BLaER1 (cell line): ENCODE measurements at regions not wholly inside any gene's neighbourhood (a gene's known extent, or its start where the extent isn't known, plus 50 kb on each side); places are given as distances from the start of the nearest gene placed in this dataset.

Source experiments
- H3K27ac ChIP-seq: shearing (Covaris generic); formaldehyde crosslinking; 2 replicates; pipeline ENCODE4 v1.8.1; 2022
- H3K27me3 ChIP-seq: shearing (Covaris generic); formaldehyde crosslinking; 2 replicates; pipeline ENCODE4 v1.8.1; 2022
- H3K36me3 ChIP-seq: shearing (Covaris generic); formaldehyde crosslinking; 2 replicates; pipeline ENCODE4 v1.8.1; 2022
- H3K4me1 ChIP-seq: shearing (Covaris generic); formaldehyde crosslinking; 2 replicates; pipeline ENCODE4 v1.8.1; 2022
- H3K4me2 ChIP-seq: shearing (Covaris generic); formaldehyde crosslinking; 2 replicates; pipeline ENCODE4 v1.8.1; 2022
- H3K4me3 ChIP-seq: shearing (Covaris generic); formaldehyde crosslinking; 2 replicates; pipeline ENCODE4 v1.8.1; 2022
- H3K9ac ChIP-seq: shearing (Covaris generic); formaldehyde crosslinking; 2 replicates; pipeline ENCODE4 v1.8.1; 2022
- H3K9me3 ChIP-seq: shearing (Covaris generic); formaldehyde crosslinking; 2 replicates; pipeline ENCODE4 v1.8.1; 2022
- H4K20me1 ChIP-seq: shearing (Covaris generic); formaldehyde crosslinking; 2 replicates; pipeline ENCODE4 v1.8.1; 2022
- Cebpa-rat ChIP-seq: shearing (Covaris generic); IDR thresholded peaks from 2 replicates; pipeline ENCODE4 v1.8.1; 2022

DNA sequence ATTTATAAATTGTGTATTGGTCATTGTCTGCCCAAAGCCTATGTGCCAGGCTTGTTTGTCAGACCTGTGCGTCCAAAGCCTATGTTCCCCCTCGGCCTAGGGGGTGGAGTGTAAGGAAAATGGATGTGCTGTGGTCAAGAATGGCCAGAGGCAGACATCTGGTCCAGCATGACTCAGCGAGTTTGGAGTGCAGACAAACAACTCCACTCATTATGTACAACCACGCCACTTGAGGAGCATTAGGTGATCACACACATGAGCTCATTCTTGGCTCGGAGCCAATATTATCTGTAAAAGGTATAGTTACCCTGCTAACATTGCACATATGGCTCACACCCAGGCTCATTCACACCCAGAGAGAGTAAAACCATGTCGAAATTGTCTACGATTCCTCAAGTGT, 1047.6 kb upstream of the ADGRL4 start:
- H3K36me3 ChIP-seq, result no peaks in the 10 kb centered on the region
- H3K4me2 ChIP-seq, result no peak overlapping the region
- no peak overlapping the region for H3K4me3 ChIP-seq
- H4K20me1 ChIP-seq, result no peaks in the 10 kb centered on the region
- no peaks in the 10 kb centered on the region for H3K27me3 ChIP-seq
- no peak overlapping the region for H3K9ac ChIP-seq
- no peak for TF ChIP-seq Cebpa-rat
- no peak overlapping the region for H3K27ac ChIP-seq
- H3K4me1 ChIP-seq, result no peaks in the 10 kb centered on the region
- H3K9me3 ChIP-seq, result no peaks in the 10 kb centered on the region

DNA sequence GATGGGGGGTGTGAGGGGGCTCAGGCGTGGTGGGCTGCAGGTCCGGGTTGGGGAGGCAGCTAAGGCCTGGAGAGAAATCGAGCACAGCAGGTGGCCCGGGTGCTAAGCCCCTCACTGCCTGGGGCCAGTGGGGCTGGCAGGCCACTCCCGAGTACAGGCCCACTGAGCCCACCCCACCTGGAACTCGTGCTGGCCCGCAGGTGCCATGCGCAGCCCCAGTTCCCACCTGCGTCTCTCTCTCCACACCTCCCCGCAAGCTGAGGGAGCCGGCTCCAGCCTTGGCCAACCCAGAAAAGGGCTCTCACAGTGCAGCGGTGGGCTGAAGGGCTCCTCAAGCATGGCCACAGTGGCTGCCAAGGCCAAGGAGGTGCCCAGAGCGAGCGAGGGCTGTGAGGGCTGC, 1047.1 kb upstream of the ADGRL4 start:
- H3K27me3 ChIP-seq, result no peaks in the 10 kb centered on the region
- no peaks in the 10 kb centered on the region for H3K4me1 ChIP-seq
- no peak overlapping the region for H3K4me3 ChIP-seq
- no peak overlapping the region for H3K27ac ChIP-seq
- no peaks in the 10 kb centered on the region for H4K20me1 ChIP-seq
- no peak for TF ChIP-seq Cebpa-rat
- H3K9me3 ChIP-seq, result no peaks in the 10 kb centered on the region
- no peak overlapping the region for H3K4me2 ChIP-seq
- H3K9ac ChIP-seq, result no peak overlapping the region
- no peaks in the 10 kb centered on the region for H3K36me3 ChIP-seq

DNA sequence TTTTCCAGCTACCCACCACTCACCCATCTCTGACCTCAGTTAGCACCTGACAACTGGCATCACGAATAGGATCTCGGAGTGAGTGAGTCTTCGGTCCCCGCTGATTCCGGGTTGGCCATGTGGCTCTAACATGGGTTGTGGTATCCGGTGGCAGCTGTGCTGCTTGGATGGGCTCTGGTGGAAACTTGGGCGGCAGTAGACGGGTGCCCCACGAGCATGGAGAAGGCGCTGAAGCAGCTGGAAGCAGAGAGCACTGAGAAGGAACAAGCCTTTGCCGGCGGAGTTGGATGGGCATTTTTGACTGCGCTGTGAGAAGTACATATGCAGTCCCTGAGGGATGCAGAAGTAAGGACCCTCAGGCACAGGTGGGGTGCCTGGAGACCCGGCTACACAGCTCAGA, 1044.0 kb upstream of the ADGRL4 start:
- Histone ChIP-seq H3K9ac (no peak overlapping the region), H3K9me3 (no peaks in the 10 kb centered on the region), H4K20me1 (no peaks in the 10 kb centered on the region), H3K36me3 (no peaks in the 10 kb centered on the region), H3K4me2 (no peak overlapping the region), H3K4me3 (no peak overlapping the region), H3K4me1 (no peaks in the 10 kb centered on the region), H3K27ac (no peak overlapping the region), H3K27me3 (no peaks in the 10 kb centered on the region)
- TF ChIP-seq Cebpa-rat, result no peak

DNA sequence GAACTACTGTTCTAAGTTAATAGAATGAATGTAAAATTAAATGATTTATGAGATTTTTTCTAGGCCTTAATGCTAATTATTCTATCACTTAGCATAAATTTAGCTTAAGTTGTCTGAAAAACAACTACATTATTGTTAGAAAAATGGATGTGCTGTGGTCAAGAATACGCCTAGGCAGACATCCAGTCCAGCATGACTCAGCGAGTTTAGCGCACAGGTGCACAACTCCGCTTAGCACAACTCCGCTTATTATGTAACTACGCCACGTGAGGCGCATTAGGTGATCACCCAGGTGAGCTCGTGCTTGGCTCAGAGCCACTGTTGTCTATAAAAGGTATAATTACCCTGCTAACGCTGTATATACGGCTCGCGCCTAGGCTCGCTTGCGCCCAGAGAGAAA, 1043.6 kb upstream of the ADGRL4 start:
- TF ChIP-seq Cebpa-rat, result no peak
- Histone ChIP-seq H4K20me1 (no peaks in the 10 kb centered on the region), H3K9me3 (no peaks in the 10 kb centered on the region), H3K4me1 (no peaks in the 10 kb centered on the region), H3K27ac (no peak overlapping the region), H3K36me3 (no peaks in the 10 kb centered on the region), H3K4me2 (no peak overlapping the region), H3K9ac (no peak overlapping the region), H3K4me3 (no peak overlapping the region), H3K27me3 (no peaks in the 10 kb centered on the region)

DNA sequence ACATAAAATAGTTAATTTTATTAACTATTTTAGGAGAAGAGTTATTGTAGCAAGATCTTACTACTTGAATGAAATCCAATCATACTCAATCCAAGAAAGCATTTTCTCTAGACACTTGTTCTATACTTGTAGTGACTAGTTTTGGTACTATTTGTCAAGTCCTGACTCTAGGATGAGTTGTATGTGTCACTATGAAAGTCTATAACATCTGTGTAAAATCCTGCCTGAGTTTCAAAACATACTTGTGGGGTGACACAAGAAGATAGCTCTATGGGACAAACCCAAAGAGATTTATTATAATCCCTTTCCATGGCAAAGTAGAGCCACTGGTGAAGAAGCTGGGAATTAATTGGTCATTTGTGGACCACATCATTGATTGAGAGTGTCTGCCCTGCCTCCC, 1042.2 kb upstream of the ADGRL4 start:
- Histone ChIP-seq H3K4me3 (no peak overlapping the region), H3K9me3 (no peaks in the 10 kb centered on the region), H3K4me1 (no peaks in the 10 kb centered on the region), H3K4me2 (no peak overlapping the region), H3K27me3 (no peaks in the 10 kb centered on the region), H4K20me1 (no peaks in the 10 kb centered on the region), H3K36me3 (no peaks in the 10 kb centered on the region), H3K9ac (no peak overlapping the region), H3K27ac (no peak overlapping the region)
- TF ChIP-seq Cebpa-rat, result no peak

DNA sequence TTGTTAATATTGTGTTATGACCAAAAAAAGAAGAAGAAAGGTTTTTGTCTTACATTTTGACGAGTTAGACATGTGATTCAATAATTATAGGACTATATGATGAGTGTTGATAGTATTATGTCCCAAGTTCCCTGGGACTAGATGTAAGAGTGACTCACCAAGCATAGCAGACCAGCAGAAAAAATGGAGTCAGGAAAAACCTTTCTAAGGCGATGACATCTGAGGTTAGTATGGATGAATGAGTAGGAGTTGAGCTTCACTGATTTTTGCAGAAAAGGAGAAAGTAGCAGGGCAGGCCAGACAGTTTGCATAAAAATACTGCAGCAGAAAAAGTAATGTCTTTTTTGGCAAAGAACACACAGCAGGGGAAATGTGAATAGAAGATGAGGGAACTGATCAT, 1041.3 kb upstream of the ADGRL4 start:
- no peak for TF ChIP-seq Cebpa-rat
- no peak overlapping the region for H3K27ac ChIP-seq
- H3K4me3 ChIP-seq, result no peak overlapping the region
- no peaks in the 10 kb centered on the region for H3K36me3 ChIP-seq
- no peak overlapping the region for H3K9ac ChIP-seq
- H3K9me3 ChIP-seq, result no peaks in the 10 kb centered on the region
- no peaks in the 10 kb centered on the region for H3K27me3 ChIP-seq
- no peaks in the 10 kb centered on the region for H3K4me1 ChIP-seq
- no peaks in the 10 kb centered on the region for H4K20me1 ChIP-seq
- no peak overlapping the region for H3K4me2 ChIP-seq

DNA sequence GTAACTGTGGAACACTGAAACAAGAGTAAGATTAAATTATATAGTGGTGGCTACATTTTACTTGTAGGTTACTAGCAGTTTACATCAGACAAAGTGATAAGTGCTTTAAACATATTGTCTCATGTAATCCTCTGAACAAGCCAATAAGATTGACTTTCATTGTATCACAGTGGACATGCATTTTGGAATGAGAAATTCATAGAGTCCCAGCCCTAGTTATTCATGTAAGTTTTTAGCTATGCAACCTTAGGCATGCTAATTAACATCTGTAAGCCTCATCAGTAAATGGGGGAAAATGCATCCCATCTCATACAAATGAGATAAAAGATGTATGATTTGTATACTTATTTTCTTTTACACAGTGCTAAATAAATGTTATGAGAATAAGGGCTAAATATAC, 1038.1 kb upstream of the ADGRL4 start:
- Histone ChIP-seq H3K9ac (no peak overlapping the region), H4K20me1 (no peaks in the 10 kb centered on the region), H3K9me3 (no peaks in the 10 kb centered on the region), H3K4me1 (no peaks in the 10 kb centered on the region), H3K36me3 (no peaks in the 10 kb centered on the region), H3K27ac (no peak overlapping the region), H3K4me2 (no peak overlapping the region), H3K27me3 (no peaks in the 10 kb centered on the region), H3K4me3 (no peak overlapping the region)
- TF ChIP-seq Cebpa-rat, result no peak

DNA sequence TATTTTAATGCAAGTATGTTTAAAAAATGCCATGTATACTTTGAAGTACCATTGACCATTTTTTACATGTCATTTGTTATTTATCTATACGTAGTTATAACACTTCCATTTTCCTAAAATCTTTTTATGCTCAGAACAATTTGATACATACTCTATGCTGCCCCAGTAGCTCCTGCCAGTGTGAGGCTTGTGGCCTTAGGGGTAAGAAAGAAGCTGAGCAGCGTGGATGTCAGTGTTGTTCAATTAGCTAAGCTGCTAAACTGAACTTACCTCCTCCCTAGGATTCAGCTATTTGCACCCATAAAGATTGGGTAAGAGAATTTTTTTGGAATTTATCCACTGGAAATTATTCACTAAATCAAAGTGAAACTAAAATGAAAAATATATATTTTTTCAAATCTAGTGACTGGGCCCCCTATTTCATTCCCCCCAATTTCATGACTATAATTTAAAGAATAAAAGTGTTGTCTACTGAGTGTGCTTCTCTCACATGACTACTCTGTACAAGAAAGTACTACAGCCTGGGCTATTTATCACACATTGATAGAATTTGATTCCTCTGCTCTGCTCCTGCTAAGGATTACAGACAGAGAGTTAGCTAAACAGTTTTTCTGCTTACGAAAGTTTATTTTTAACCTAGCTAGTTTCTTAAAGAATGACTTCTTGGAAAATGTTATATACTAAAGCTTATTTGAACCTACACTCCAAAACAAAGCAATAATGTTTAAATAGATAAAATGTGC, 1030.3 kb upstream of the ADGRL4 start:
- no peaks in the 10 kb centered on the region for H3K27me3 ChIP-seq
- H4K20me1 ChIP-seq, result no peaks in the 10 kb centered on the region
- no peak overlapping the region for H3K4me3 ChIP-seq
- H3K27ac ChIP-seq, result no peak overlapping the region
- no peaks in the 10 kb centered on the region for H3K9me3 ChIP-seq
- no peaks in the 10 kb centered on the region for H3K36me3 ChIP-seq
- H3K4me1 ChIP-seq, result no peaks in the 10 kb centered on the region
- no peak for TF ChIP-seq Cebpa-rat
- no peak overlapping the region for H3K4me2 ChIP-seq
- no peak overlapping the region for H3K9ac ChIP-seq

DNA sequence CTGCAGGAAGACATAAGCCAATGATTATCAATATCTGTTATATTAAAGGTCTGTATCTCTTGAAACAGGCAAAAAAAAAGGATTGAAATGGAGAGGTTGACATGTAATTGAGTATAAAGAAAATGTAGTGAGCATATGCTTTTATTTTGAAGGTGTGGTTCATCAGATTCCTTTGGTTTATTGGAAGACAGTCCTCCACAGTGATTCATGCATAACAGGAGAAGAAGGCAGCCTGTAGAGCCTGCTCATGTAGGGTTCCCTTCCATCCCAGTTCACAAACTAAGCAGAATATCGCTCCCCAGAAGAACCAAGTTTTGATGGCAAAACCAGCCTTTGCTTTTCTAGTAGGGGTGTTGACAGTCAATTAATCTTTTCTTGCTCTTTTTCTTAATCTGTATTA, 1016.8 kb upstream of the ADGRL4 start:
- Histone ChIP-seq H3K4me1 (no peaks in the 10 kb centered on the region), H3K36me3 (no peaks in the 10 kb centered on the region), H3K4me3 (no peak overlapping the region), H3K27me3 (no peaks in the 10 kb centered on the region), H3K27ac (no peak overlapping the region), H4K20me1 (no peaks in the 10 kb centered on the region), H3K9ac (no peak overlapping the region), H3K9me3 (no peaks in the 10 kb centered on the region), H3K4me2 (no peak overlapping the region)
- no peak for TF ChIP-seq Cebpa-rat

DNA sequence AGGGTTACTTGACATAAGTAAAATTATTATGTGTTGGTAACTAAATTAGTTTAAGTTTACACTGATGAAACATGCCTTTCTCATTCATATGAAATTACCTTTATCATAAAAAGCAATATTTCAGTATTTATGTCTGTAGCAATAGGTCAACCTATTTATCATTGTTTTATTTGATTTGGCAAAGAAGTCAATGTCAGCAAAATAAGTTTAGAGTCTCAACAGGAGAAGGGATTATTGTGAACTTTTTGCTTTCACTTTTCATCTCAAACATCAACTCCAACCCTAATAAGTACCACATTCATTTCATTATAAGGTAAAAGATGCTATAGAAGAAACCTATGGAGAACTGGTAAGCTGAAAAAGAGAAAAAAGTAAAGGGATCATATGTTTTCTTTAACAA, 1015.4 kb upstream of the ADGRL4 start:
- Histone ChIP-seq H3K9me3 (no peaks in the 10 kb centered on the region), H4K20me1 (no peaks in the 10 kb centered on the region), H3K4me1 (no peaks in the 10 kb centered on the region), H3K9ac (no peak overlapping the region), H3K4me3 (no peak overlapping the region), H3K27ac (no peak overlapping the region), H3K4me2 (no peak overlapping the region), H3K36me3 (no peaks in the 10 kb centered on the region), H3K27me3 (no peaks in the 10 kb centered on the region)
- no peak for TF ChIP-seq Cebpa-rat

DNA sequence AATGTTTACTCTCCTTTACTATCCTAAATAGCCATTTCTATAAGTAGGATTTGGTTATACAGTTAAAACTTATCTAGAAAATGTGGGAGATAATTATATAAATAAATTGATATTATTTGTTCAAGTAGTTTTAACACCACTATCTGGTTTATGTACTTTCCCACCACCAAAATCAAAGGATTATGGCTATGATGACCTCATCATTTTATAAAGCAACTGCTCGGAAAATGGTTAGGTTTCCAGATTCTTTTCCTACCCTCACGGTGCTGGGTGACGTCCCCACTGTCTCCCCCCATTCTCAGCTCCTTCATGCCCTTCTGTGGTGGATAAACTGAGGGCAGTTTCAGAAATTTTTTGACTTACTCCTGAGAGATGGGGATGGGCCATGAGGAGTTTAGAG, 1011.8 kb upstream of the ADGRL4 start:
- H3K4me2 ChIP-seq, result no peak overlapping the region
- no peak for TF ChIP-seq Cebpa-rat
- no peaks in the 10 kb centered on the region for H3K9me3 ChIP-seq
- no peaks in the 10 kb centered on the region for H3K4me1 ChIP-seq
- H3K9ac ChIP-seq, result no peak overlapping the region
- H3K27me3 ChIP-seq, result no peaks in the 10 kb centered on the region
- no peak overlapping the region for H3K27ac ChIP-seq
- H3K4me3 ChIP-seq, result no peak overlapping the region
- no peaks in the 10 kb centered on the region for H4K20me1 ChIP-seq
- H3K36me3 ChIP-seq, result no peaks in the 10 kb centered on the region
